Tibial nerve (tissue), 3 donors: ENCODE measurements at regions not wholly inside any gene's neighbourhood (a gene's known extent, or its start where the extent isn't known, plus 50 kb on each side); places are given as distances from the start of the nearest gene placed in this dataset.

Source experiments
- POLR2A ChIP-seq, 2 donors: fragments of 450-650 bp; IDR thresholded peaks; one replicate each; pipeline ENCODE4 v1.6.1; 2017; ENCODE audit warnings: antibody characterized with exemption in 2 of 2, mild to moderate bottlenecking in 2 of 2, moderate library complexity in 2 of 2
- TF ChIP-seq, protein P1 (sequence below), 5 experiments: fragments of 200-600 bp in 3 of 5; fragments of 450-650 bp in 2 of 5; sonication (generic) in 3 of 5; IDR thresholded peaks; one replicate each; pipeline ENCODE4 v1.5.1; 2016 to 2019; ENCODE audit warnings: antibody characterized with exemption in 5 of 5, mild to moderate bottlenecking in 3 of 5, moderate library complexity in 2 of 5

DNA sequence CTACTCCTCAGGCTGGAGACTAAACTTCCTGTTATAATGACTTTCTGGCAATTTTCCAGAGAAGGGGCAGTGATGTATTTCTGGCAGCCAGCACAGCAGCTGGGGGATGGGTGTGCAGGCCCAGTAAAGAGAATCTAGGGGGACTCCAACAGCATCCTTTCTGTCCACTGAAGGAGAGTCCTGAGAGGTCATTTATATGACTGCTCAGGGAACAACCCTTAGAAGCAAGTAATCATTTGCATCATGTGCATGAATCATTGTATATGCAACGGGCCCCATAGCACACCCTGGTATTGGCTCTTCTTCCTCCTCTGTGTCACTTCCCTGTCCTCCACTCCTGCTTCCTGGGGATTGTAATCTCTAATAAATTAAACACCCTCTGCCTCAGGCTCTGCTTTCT, 493.8 kb downstream of the RPS29 start:
- no peak for TF ChIP-seq POLR2A (IDR thresholded peaks at IDR 0.05)
- TF ChIP-seq, protein P1, sequence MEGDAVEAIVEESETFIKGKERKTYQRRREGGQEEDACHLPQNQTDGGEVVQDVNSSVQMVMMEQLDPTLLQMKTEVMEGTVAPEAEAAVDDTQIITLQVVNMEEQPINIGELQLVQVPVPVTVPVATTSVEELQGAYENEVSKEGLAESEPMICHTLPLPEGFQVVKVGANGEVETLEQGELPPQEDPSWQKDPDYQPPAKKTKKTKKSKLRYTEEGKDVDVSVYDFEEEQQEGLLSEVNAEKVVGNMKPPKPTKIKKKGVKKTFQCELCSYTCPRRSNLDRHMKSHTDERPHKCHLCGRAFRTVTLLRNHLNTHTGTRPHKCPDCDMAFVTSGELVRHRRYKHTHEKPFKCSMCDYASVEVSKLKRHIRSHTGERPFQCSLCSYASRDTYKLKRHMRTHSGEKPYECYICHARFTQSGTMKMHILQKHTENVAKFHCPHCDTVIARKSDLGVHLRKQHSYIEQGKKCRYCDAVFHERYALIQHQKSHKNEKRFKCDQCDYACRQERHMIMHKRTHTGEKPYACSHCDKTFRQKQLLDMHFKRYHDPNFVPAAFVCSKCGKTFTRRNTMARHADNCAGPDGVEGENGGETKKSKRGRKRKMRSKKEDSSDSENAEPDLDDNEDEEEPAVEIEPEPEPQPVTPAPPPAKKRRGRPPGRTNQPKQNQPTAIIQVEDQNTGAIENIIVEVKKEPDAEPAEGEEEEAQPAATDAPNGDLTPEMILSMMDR (IDR thresholded peaks at IDR 0.05), result no peak
